ENCODE measurements at regions not wholly inside any gene's neighbourhood (a gene's known extent, or its start where the extent isn't known, plus 50 kb on each side); places are given as distances from the start of the nearest gene placed in this dataset.

GRCh38 chrX:14363728-14364127, 165.6 kb upstream of the GLRA2 start:
- no peak for TF ChIP-seq EZH2 (IDR thresholded peaks at IDR 0.05; ENCODE audit: low read length, unreplicated experiment)
- TF ChIP-seq, protein P1, sequence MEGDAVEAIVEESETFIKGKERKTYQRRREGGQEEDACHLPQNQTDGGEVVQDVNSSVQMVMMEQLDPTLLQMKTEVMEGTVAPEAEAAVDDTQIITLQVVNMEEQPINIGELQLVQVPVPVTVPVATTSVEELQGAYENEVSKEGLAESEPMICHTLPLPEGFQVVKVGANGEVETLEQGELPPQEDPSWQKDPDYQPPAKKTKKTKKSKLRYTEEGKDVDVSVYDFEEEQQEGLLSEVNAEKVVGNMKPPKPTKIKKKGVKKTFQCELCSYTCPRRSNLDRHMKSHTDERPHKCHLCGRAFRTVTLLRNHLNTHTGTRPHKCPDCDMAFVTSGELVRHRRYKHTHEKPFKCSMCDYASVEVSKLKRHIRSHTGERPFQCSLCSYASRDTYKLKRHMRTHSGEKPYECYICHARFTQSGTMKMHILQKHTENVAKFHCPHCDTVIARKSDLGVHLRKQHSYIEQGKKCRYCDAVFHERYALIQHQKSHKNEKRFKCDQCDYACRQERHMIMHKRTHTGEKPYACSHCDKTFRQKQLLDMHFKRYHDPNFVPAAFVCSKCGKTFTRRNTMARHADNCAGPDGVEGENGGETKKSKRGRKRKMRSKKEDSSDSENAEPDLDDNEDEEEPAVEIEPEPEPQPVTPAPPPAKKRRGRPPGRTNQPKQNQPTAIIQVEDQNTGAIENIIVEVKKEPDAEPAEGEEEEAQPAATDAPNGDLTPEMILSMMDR (conservative IDR thresholded peaks at IDR 0.05; ENCODE audit: low read depth, low read length), result no peak
